DND-41 (cell line): ENCODE measurements at regions not wholly inside any gene's neighbourhood (a gene's known extent, or its start where the extent isn't known, plus 50 kb on each side); places are given as distances from the start of the nearest gene placed in this dataset.

Experiments used
- CTCF ChIP-seq: IDR thresholded peaks from 2 replicates; pipeline ENCODE4 v1.5.1; 2012; ENCODE audit warnings: borderline replicate concordance, low read length, moderate library complexity, mild to moderate bottlenecking; ENCODE audit not compliant: poor library complexity, severe bottlenecking; ENCODE audit errors: extremely low read depth
- EZH2 ChIP-seq: IDR thresholded peaks from 3 replicates; pipeline ENCODE4 v1.6.1; 2012; ENCODE audit warnings: borderline replicate concordance, low read depth, mild to moderate bottlenecking, moderate library complexity, low read length, inconsistent platforms; ENCODE audit not compliant: severe bottlenecking

GRCh38 chr9:100884518-100884917 lies 144.0 kb upstream of the PLPPR1 start:
- TF ChIP-seq CTCF (no peak), EZH2 (no peak)
